ENCODE measurements at regions not wholly inside any gene's neighbourhood (a gene's known extent, or its start where the extent isn't known, plus 50 kb on each side); places are given as distances from the start of the nearest gene placed in this dataset.

- Mint-ChIP-seq H3K9me3 (ENCODE audit: unreplicated experiment) (no peaks in the 10 kb centered on the region), H3K27ac (ENCODE audit: unreplicated experiment) (no peak overlapping the region), H3K4me3 (ENCODE audit: unreplicated experiment) (no peak overlapping the region), H3K27me3 (ENCODE audit: insufficient read depth, unreplicated experiment) (no peaks in the 10 kb centered on the region), H3K4me1 (ENCODE audit: low read depth, unreplicated experiment) (no peaks in the 10 kb centered on the region), H3K36me3 (ENCODE audit: insufficient read depth, unreplicated experiment) (no peaks in the 10 kb centered on the region)
- intact Hi-C loops (cut with micrococcal nuclease; ENCODE audit: unreplicated experiment) = no loop called here
- H3K4me3 ChIP-seq (ENCODE audit: low read depth, low read length) = no peak overlapping the region
- DNase-seq = no peak
- BruUV-seq (replicated peaks) = no TSS peak
- no peak for TF ChIP-seq CTCF (IDR thresholded peaks at IDR 0.05; ENCODE audit: insufficient read depth in 1 of 2, low read depth in 1 of 2, low read length in 1 of 2, severe bottlenecking in 1 of 2, unreplicated experiment in 1 of 2)
- 0 out of 2 replicates have a peak, but pooled peaks cover 2% of the 10 kb centered on the region for H3K4me1 ChIP-seq
- H3K36me3 ChIP-seq (ENCODE audit: control insufficient read depth, insufficient read depth, low read length) = no peaks in the 10 kb centered on the region
- ChIA-PET POLR2A (no interaction called here), CTCF (no interaction called here)
- H3K27me3 ChIP-seq (replicated peaks; ENCODE audit: control insufficient read depth, insufficient read depth, low read length) = no peaks in the 10 kb centered on the region
- no peaks in the 10 kb centered on the region for H3K9me3 ChIP-seq
Measured at GRCh38 chr6:8336406-8337057, 98.8 kb downstream of the SLC35B3 start.

- Histone ChIP-seq H3K36me3 (ENCODE audit: control insufficient read depth, insufficient read depth, low read length) (no peaks in the 10 kb centered on the region), H3K9me3 (no peaks in the 10 kb centered on the region), H3K4me1 (0 out of 2 replicates have a peak, but pooled peaks cover 2% of the 10 kb centered on the region), H3K4me3 (ENCODE audit: low read depth, low read length) (no peak overlapping the region), H3K27me3 (replicated peaks; ENCODE audit: control insufficient read depth, insufficient read depth, low read length) (no peaks in the 10 kb centered on the region)
- Mint-ChIP-seq H3K4me3 (ENCODE audit: unreplicated experiment) (no peak overlapping the region), H3K36me3 (ENCODE audit: insufficient read depth, unreplicated experiment) (no peaks in the 10 kb centered on the region), H3K27me3 (ENCODE audit: insufficient read depth, unreplicated experiment) (no peaks in the 10 kb centered on the region), H3K27ac (ENCODE audit: unreplicated experiment) (no peak overlapping the region), H3K4me1 (ENCODE audit: low read depth, unreplicated experiment) (no peaks in the 10 kb centered on the region), H3K9me3 (ENCODE audit: unreplicated experiment) (no peaks in the 10 kb centered on the region)
- POLR2A ChIA-PET = no interaction called here
- intact Hi-C loops (cut with micrococcal nuclease; ENCODE audit: unreplicated experiment) = no loop called here
- CTCF ChIA-PET = no interaction called here
- BruUV-seq (replicated peaks) = no TSS peak
- no peak for TF ChIP-seq CTCF (IDR thresholded peaks at IDR 0.05; ENCODE audit: insufficient read depth in 1 of 2, low read depth in 1 of 2, low read length in 1 of 2, severe bottlenecking in 1 of 2, unreplicated experiment in 1 of 2)
- DNase-seq = no peak
Measured at GRCh38 chr6:8335896-8336295, 99.4 kb downstream of the SLC35B3 start.

- no peaks in the 10 kb centered on the region for H3K9me3 Mint-ChIP-seq (ENCODE audit: unreplicated experiment)
- Histone ChIP-seq H3K36me3 (ENCODE audit: control insufficient read depth, insufficient read depth, low read length) (no peaks in the 10 kb centered on the region), H3K9me3 (no peaks in the 10 kb centered on the region), H3K4me3 (ENCODE audit: low read depth, low read length) (no peak overlapping the region), H3K4me1 (no peaks in the 10 kb centered on the region), H3K27me3 (replicated peaks; ENCODE audit: control insufficient read depth, insufficient read depth, low read length) (no peaks in the 10 kb centered on the region)
- no peak overlapping the region for H3K27ac Mint-ChIP-seq (ENCODE audit: unreplicated experiment)
- H3K4me1 Mint-ChIP-seq (ENCODE audit: low read depth, unreplicated experiment) = no peaks in the 10 kb centered on the region
- POLR2A ChIA-PET = no interaction called here
- no peak for TF ChIP-seq CTCF (IDR thresholded peaks at IDR 0.05; ENCODE audit: insufficient read depth in 1 of 2, low read depth in 1 of 2, low read length in 1 of 2, severe bottlenecking in 1 of 2, unreplicated experiment in 1 of 2)
- CTCF ChIA-PET = no interaction called here
- DNase-seq = no peak
- H3K27me3 Mint-ChIP-seq (ENCODE audit: insufficient read depth, unreplicated experiment) = no peaks in the 10 kb centered on the region
- H3K36me3 Mint-ChIP-seq (ENCODE audit: insufficient read depth, unreplicated experiment) = no peaks in the 10 kb centered on the region
- intact Hi-C loops (cut with micrococcal nuclease; ENCODE audit: unreplicated experiment) = no loop called here
- no peak overlapping the region for H3K4me3 Mint-ChIP-seq (ENCODE audit: unreplicated experiment)
- BruUV-seq (replicated peaks) = no TSS peak
Measured at GRCh38 chr6:8335381-8335780, 100.0 kb downstream of the SLC35B3 start.

Data from Caco-2 (cell line).